Kidney tubule cell (primary cell): ENCODE measurements at regions not wholly inside any gene's neighbourhood (a gene's known extent, or its start where the extent isn't known, plus 50 kb on each side); places are given as distances from the start of the nearest gene placed in this dataset.

Experiments used
- DNase-seq: peaks from one replicate; pipeline ENCODE4 v3.0.0-alpha.2; 2018; ENCODE audit warnings: low spot score

GRCh38 chr6:142561511-142562265, 259.9 kb downstream of the ADGRG6 start:
- no peak for DNase-seq

DNA sequence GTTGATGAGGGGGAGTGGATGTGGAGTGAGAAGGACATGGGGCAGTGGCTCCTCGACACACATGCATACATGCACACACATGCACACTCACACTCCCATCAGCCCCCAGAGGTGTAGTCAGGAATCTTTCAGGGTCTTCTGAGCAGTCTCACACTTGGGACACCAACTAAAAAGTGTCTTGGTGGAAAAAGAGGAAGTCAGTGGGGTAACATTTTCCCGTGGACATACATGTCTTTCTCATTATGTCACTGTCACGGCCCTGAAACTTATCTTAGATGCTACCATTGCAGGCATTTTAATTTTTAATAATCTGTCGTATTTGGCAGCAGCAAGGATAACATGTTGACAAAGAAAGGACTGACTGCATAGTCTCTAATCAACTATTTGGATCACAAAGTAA, 261.1 kb downstream of the ADGRG6 start:
- DNase-seq, result no peak

DNA sequence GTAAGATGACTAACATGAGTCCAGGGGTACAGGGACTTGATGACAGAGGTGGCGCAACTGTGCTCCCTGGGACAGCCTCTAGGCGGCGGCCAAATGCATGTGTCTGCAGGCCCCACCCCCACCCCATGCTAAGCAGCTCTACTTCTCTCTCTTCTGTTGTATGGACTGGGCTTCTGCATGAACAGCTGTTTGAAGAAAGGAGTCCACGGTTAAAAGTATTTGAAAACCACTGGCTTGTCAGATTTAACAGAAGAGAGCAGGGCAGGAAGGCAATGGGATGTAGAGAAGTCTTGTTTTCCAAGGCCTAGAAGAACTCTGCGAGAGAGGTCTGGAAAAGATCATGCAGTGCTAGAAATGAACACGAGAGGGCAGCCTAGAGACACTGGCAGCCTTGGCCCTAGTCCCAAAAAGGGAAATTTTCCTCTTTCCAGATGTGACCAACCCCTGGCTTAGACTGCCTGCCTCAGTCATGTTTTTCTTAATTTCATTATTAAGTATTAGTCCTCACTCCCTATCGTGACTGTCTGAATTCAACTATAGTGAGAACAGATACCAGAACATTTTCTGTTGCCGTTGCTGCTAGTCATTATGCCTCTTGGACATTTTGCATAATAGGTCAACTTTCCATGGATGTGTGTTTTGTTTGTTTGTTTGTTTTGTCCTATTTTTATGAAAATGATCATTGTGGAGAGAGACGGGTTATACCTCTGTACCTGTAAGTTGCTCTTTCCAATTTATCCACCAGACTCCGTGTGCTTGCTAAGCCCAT, 265.0 kb downstream of the ADGRG6 start:
- DNase-seq, result peak; percentile 62

GRCh38 chr6:142567461-142567860, 265.7 kb downstream of the ADGRG6 start:
- no peak for DNase-seq

- peak; percentile 80 for DNase-seq
These were observed 267.2 kb downstream of the ADGRG6 start for GRCh38 chr6:142568857-142569597.

DNA sequence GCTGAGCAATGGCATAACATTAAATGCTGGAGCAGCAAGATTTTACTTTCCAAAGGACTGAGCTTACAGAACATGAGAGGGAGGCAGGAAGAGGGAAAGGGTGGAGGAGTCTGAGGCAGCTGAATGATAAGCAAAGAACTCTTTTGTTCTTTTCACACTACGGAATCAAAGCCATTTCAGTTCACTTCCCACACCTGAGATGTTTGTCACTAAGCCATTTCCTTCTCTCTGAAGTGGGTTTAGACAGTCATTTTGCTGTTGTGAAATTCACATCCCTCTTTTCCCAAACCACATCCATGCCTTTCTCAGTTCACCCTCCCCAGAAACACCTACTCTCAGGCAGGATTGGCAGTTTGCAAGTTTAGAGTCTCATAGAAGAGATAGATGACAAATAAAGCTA, 267.9 kb downstream of the ADGRG6 start:
- DNase-seq, result peak; percentile 56

DNA sequence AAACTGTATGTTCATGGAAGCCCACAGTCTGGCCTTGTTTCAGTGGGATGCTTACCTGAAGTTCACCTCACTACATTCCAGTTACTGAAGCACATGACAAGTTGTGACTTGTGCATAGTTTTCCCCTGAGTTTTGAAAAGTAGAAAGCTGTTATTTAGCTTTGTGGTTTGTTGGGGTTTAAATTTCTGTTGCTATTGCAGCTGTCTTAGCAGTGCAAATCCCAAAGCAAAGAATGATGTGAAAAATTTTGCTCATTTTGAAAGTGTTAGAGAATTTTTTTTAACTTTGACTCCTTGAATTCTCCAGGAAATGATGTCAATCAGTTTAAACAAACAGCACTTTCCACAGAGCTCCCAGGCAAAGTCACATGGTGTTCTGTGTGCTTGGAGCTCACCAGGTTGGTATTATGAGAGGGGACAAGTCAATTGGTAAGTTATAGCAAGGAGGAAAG, 268.4 kb downstream of the ADGRG6 start:
- peak; percentile 86 for DNase-seq

DNA sequence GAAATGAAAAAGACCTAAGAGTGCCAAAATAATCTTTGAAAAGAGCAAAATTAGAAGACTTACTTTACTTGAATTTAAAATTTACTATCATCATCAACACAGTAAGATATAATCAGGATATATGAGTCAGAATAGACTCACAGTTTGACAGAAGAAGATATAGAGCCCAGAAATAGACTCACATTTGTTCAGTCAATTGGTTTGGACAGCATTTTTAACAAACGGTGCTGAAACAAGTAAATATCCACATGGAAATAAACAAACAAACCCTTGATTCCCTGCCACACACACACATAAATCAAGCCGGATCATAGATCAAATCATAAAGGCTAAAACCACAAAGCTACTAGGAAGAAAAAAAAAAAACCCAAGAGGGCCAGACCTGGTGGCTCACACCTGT, 291.1 kb downstream of the ADGRG6 start:
- no peak for DNase-seq

DNA sequence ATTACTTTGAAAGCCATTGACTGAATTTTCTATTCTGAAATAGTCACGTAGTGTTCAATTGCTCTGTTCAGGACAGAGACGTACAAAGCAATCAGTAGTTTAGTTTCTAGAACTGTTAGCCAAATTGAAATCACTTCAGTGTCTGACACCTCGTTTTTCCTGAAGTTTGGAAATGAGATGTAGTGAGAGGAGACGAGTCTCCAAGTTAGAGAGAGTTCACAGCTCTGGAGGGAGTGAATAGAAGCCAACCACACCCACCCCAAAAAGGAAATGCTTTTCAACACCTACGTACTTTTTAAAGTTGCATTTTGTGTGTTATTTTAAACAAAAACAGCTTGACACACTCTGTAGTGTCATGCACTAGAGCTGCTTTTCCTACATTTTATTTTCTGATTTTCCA, 296.0 kb downstream of the ADGRG6 start:
- no peak for DNase-seq

DNA sequence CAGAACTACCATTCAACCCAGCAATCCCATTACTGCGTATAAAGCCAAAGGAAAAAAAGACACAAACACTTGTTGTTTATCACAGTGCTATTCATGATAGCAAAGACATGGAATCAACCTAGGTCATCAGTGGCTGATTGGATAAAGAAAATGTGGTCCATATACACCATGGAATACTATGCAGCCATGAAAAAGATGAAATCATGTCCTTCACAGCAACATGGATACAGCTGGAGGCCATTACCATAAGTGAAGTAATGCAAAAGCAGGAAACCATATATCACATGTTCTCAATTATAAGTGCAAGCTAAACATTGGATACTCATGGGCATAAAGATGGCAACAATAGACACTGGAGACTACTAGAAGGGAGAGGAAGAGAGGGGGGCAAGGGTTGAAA, 299.6 kb downstream of the ADGRG6 start:
- DNase-seq, result no peak

DNA sequence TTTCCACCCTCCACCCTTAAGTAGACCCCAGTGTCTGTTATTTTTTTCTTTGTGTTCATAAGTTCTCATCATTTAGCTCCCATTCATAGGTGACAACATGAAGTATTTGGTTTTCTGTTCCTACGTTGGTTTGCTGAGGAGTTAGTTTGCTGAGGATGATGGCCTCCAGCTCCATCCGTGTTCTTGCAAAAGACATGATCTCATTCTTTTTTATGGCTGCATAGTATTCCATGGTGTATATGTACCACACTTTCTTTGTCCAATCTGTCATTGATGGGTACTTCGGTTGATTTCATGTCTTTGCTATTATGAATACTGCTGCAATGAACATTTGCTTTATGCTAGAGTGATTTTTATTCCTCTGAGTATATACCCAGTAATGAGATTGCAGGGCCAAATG, 301.2 kb downstream of the ADGRG6 start:
- no peak for DNase-seq

- DNase-seq, result peak; percentile 3
These were observed 304.2 kb downstream of the ADGRG6 start for GRCh38 chr6:142605922-142606485.

GRCh38 chr6:142612956-142613355, 311.1 kb downstream of the ADGRG6 start:
- DNase-seq, result no peak

- DNase-seq, result no peak
These were observed 312.2 kb downstream of the ADGRG6 start for GRCh38 chr6:142613981-142614380.

- DNase-seq, result no peak
These were observed 315.4 kb downstream of the ADGRG6 start for GRCh38 chr6:142617158-142617557.

GRCh38 chr6:142621822-142622221, 320.0 kb downstream of the ADGRG6 start:
- DNase-seq, result no peak

DNA sequence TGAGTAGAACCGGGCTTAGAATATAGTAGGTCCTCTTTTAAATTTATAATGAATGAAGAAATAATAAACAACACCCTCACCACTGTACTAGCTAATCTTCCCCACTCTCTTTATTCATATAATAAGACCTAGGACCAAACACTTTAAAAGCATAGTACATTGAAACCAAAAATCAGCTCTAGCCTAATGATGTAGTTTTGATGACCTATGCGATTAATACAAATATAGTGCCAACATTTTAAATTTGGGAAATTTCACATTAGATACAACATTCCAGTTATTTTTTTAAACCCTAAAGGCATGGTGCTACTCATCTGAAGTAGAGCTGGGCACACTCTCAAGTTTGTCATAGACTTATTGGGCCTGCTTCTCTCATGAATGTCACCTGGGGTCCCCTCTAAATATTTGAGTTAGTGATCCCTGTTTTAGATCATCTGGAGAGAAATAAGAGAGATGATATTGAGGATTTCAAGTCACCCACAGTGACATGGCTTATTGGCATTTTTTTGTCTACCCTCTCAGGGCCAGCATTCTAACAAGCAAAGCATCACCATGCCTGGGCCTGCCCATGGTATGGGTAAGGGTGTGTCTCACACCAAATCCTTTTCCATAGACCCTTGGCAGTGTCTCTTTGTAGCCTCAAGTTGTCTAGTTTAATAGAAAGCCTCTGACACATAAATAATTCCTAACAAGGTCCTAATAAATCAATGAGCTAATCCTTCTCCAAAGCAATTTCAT, 319.8 kb downstream of the HIVEP2 start:
- no peak for DNase-seq

DNA sequence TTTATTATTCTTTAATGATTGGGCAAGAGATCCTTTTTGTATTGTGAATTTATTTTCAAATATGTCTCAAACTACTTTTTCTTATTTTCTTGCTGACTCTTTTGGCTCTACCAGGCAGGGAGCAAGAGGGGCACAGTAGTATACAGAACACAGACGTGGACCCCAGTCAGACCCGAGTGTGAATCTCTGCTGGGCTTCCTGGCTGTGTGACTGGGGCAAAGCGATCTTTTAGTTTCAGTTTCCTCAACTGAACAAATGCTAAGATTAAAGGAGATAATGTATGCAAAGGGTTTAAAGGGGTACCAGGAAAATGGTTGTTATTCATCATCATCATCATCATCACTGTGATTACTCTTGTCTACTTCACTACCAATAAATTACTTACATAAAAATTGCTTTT, 317.5 kb downstream of the HIVEP2 start:
- DNase-seq, result no peak

DNA sequence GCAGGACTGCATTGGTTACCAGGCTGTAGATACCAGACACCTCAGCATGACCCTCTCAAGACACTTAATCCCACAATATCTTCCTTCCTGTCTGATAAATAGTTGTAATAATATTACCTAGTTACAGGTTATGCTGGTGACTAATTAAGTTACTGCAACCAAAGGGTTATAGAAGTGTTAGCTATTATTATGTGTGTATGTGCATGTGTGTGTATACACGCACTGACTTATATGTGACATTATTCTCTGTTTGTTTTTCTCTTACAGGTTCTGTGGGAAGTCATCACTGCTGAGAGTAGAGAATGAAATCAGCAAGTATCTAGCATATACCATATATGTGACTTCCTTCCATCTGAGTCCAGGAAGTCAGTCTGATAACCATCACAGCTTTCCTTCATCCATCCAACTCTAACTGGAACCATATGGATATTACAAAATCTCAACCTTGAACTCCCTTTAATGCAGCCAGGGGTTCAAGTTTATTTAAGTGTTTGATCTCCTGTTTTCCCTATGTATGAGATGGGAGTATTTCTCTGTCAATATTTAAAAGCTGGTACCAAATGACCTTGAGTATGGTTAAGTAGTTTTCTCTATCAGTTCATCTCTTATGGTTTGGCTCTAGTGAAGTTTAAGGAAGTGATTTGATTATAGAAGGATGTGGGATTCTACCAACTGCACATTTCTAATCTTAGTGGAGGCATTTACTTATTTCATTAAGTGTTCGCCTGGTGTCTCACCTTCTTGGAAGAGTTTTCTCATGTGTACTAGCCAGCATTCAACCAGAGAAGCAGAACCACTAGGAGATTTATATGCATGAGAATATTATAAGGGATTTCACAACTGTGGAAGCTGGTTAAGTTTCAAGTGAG, 313.2 kb downstream of the HIVEP2 start:
- no peak for DNase-seq

GRCh38 chr6:142633317-142633716, 311.7 kb downstream of the HIVEP2 start:
- no peak for DNase-seq

- DNase-seq, result peak; percentile 44
These were observed 309.8 kb downstream of the HIVEP2 start for GRCh38 chr6:142635130-142635529.
